HG02763 (cell line): ENCODE measurements at regions not wholly inside any gene's neighbourhood (a gene's known extent, or its start where the extent isn't known, plus 50 kb on each side); places are given as distances from the start of the nearest gene placed in this dataset.
"Not testable (repeated sequence)": the region's sequence is repeated elsewhere in the genome, so short reads cannot be mapped to it uniquely, and the experiment has no call there.

Source experiments
- ATAC-seq: cut with Tn5 transposase; IDR thresholded peaks from one replicate; pipeline ENCODE4 v1.9.1; 2021; ENCODE audit warnings: mild to moderate bottlenecking, moderate library complexity; ENCODE audit not compliant: unreplicated experiment

GRCh38 chr15:77897896-77898406 is 179.6 kb downstream of the TBC1D2B start:
- no peak for ATAC-seq

DNA sequence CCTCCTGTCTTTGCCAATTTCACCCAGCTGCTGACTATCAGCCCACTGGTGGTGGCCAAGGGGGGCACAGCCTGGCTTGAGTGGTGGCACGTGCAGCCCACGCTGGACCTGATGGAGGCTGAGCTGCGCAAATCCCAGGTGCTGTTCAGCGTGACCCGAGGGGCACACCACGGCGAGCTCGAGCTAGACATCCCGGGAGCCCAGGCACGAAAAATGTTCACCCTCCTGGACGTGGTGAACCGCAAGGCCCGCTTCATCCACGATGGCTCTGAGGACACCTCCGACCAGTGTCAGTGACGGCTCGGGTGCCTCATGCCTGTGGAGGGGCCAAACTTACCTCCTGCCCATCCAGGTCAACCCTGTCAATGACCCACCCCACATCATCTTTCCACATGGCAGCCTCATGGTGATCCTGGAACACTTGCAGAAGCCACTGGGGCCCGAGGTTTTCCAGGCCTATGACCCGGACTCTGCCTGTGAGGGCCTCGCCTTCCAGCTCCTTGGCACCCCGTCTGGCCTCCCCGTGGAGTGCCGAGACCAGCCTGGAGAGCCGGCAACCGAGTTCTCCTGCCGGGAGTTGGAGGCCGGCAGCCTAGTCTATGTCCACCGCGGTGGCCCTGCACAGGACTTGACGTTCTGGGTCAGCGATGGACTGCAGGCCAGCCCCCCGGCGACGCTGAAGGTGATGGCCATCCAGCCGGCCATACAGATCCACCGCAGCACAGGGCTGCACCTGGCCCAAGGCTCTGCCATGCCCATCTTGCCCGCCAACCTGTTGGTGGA is 180.2 kb downstream of the TBC1D2B start:
- not testable (repeated sequence) for ATAC-seq

DNA sequence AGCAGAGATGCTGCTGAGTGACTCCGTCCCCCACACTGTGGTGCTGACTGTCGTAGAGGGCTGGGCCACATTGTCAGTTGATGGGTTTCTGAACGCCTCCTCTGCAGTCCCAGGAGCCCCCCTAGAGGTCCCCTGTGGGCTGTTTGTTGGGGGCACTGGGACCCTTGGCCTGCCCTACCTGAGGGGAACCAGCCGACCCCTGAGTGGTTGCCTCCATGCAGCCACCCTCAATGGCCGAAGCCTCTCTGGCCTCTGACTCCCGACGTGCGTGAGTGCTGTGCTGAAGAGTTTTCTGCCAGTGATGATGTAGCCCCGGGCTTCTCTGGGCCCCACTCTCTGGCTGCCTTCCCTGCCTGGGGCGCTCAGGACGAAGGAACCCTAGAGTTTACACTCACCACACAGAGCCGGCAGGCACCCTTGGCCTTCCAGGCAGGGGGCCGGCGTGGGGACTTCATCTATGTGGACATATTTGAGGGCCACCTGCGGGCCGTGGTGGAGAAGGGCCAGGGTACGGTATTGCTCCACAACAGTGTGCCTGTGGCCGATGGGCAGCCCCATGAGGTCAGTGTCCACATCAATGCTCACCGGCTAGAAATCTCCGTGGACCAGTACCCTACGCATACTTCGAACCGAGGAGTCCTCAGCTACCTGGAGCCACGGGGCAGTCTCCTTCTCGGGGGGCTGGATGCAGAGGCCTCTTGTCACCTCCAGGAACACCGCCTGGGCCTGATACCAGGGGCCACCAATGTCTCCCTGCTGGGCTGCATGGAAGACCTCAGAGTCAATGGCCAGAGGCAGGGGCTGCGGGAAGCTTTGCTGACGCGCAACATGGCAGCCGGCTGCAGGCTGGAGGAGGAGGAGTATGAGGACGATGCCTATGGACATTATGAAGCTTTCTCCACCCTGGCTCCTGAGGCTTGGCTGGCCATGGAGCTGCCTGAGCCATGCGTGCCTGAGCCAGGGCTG is 181.1 kb downstream of the TBC1D2B start:
- not testable (repeated sequence) for ATAC-seq

GRCh38 chr15:77895742-77896141 is 181.8 kb downstream of the TBC1D2B start:
- ATAC-seq, result no peak

DNA sequence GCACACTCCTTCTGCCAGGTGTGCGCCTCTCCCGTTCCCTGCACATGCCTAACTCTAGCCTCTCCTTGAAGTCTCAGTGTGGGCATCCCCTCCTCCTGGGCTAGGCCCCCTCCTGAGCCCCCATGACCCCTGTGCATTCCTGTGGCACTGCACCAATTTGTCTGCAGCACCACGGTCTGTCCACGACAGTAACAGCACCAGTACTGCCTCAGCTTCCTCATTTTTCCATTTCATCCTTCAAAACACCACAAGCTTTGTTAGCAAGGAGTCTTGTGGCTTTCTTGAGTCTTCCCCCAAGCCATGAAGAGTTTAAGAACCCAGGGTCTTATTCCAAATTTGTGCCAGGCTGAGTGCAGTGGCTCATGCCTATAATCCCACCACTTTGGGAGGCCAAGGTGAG is 182.4 kb downstream of the TBC1D2B start:
- not testable (repeated sequence) for ATAC-seq

DNA sequence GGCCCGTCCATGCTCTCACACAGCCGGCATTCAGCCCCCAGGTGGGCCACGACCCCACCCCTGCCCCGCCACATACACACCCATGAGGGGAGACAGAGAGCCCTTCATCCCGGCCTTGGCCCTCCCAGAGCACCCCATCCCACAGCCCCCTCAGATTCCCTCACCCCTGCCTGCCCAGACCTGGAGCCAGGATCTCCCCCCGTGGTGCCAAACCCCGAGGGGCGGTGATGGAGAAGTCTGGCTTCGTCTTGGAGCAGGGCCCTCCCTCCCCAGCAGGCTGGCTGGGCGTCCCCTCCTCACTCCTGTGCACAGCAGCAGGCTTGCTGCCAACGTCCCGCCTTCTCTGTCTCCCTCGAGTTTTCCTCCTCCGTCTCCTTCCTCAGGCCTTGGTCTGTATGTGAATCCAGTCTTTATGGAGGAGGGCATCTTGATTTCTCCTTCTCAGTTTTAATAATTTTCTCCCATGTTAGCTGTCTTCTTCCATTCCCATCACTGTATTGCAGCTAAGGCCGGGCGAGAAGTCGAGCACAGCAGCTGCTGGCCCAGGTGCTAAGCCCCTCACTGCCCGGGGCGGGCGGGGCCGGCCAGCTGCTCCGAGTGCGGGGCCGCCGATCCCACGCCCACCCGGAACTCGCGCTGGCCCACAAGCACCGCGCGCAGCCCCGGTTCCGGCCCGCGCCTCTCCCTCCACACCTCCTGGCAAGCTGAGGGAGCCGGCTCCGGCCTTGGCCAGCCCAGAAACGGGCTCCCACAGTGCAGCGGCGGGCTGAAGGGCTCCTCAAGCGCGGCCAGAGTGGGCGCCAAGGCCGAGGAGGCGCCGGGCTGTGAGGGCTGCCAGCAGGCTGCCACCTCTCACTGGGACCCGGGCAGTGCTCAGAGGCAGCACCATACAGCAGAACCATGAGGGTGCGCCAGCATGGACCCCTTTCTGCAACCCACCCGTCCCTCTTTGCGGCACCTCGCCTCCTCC is 183.6 kb downstream of the TBC1D2B start:
- ATAC-seq, result not testable (repeated sequence)

DNA sequence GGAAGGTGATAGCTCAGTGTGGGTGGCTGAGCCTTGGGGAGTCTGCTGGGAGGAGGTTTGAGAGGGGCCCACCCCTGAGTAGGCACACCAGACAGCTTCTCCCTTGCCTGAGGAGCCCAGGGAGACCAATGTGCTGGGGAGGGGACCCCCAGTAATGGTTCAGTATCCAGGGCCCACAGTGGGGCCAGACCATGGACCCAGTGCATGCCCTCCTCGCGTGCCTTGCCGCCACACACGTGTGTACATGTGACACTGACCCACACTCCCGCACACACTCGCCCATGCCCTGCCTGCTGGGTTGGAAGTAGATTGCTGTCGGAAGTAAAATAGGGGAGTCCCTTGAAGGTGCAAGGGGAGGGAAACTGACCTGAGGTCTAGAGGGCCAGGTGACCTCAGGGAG is 184.3 kb downstream of the TBC1D2B start:
- not testable (repeated sequence) for ATAC-seq

- no peak for ATAC-seq
Observed at GRCh38 chr15:77892335-77892734, 185.2 kb downstream of the TBC1D2B start.

DNA sequence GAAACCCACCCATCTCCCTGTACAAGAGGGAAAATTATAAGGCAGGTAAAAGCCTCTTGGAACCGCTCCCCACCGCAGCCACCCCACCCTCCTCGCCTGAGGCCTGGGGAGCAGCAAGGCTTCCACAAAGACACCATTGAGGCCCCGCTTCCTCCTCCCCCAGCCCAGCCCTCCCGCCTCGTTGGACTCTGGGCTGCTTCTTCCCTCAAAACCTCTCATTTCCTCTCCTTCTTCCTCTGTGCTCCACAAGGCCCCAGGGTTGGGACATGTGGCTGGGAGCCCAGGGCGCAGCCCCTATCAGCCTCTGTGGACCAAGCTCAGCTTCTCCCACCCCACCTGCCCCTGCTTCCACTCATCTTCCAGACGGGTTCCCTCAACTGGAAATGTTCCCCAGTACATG is 185.6 kb downstream of the TBC1D2B start:
- ATAC-seq, result not testable (repeated sequence)

DNA sequence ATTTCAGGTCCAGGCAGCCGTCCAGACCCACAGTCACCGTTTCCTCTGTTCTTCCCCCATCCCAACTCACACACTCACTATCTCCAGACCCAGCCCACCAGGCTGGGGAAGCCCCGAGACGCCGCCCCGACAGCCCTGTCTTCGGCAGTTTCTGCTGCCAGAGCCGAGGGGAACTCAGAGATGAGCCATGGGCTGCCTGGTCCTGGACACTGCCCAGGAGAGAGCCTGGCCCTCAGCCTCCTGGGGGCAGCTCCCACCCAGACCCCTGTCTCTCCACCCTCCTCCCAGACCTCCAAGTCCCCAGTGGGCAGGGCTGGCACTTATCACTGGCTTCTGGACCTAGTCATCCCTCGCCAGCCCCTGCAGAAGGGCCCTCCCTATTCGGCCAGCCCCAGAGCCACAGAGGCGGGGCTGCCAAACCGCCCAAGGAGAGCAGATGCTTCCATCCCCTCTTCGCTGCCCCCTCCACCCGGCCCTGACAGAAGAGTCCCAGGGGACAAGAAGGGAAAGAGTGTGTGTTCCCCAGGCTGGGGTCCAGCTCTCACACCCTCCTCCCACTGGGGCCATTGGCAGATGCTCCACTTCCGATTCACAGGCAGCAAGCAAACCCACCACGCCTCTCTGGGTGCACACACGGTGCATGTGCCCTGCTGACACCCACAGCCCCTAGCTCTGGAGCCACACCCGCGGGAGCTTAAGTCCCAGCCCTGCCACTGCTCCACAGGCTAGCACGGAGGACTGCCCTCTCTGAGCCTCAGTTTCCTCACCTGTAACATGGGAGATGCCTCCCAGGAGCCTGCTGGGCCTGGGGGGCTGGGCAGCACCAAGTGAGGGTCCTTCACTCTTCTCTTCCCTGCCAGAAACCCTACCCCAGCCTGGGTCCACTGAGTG is 186.4 kb downstream of the TBC1D2B start:
- ATAC-seq, result peak; percentile 63

DNA sequence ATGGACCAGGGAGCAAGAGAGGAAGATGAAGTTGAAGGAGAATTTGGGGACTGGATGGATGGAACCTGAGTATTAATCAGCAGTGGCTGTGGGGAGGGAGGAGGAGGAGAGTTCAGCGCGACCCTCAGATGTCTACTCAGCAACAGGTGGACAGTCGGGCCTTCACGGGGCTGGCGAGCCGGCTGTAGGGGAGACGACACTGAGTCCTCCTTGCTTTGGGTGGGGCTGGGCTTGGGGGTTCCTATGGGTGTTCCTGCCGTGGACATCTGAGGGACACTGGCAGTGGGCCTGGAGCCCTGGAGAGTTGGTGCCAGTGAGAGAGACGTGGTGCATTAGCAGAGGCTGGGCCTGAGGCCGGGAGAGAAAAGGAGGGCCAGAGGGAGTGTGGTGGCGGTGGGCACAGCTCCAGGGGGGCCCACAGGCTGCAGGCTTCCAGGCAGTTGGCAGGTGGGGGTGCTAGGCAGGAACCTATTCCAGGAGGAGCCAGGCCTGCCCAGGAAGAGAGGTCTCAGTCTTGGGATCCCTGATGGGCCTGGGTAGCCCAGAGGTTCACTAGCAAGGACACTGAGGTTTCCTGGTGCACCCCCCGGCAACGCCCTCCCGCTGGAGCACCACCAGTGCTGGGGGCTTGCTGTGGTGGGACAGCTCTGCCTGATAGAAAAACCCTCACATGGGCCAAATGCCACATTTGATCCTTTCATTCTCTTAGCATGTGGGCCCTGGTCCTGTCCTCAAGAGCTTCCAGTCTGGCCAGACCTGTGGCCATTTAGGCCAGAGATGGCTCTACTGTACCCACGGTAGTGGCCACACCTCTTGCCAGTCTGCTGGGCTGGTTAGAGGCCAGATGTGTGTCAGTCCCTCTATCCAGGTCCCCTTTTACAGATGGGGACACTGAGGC is 187.4 kb downstream of the TBC1D2B start:
- ATAC-seq, result not testable (repeated sequence)

DNA sequence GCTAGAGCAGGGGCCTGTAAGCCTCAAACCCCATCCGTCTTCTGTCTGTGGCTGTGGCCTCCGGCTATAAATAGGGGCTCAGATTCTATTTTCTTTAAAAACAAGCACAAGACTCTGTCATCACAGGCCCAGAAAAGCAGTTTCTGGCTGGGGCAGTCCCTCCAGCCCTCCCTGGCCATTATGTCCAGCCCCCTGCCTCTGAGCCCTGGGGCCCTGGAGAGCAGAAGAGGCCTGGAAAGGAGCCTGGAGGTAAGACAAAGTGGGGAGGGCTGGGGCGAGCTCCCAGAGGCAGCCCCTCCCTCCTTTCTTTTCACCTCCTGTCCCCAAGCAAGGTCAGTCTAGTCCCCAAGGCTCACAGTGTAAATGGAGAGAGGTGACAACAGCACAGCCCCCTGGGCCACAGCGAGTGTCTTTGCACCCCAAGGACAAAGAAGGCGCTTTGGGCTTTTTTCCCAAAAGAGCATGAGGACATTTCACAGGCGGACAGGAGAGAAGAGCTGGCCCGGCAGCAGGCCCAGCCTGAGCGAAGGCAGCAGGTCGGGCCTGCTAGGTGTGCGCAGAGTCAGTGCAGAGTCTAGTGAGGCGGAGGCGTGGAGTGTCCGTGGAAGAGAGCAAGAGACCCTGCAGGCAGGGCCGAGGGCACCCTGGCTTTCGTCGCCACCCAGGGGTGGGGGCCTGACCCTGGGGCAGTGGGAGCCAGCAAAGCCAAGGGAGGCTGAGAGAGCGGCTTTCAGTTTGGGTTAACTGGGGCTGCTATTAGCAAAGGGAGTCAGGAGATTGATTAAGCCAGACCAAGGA is 188.3 kb downstream of the TBC1D2B start:
- no peak for ATAC-seq

DNA sequence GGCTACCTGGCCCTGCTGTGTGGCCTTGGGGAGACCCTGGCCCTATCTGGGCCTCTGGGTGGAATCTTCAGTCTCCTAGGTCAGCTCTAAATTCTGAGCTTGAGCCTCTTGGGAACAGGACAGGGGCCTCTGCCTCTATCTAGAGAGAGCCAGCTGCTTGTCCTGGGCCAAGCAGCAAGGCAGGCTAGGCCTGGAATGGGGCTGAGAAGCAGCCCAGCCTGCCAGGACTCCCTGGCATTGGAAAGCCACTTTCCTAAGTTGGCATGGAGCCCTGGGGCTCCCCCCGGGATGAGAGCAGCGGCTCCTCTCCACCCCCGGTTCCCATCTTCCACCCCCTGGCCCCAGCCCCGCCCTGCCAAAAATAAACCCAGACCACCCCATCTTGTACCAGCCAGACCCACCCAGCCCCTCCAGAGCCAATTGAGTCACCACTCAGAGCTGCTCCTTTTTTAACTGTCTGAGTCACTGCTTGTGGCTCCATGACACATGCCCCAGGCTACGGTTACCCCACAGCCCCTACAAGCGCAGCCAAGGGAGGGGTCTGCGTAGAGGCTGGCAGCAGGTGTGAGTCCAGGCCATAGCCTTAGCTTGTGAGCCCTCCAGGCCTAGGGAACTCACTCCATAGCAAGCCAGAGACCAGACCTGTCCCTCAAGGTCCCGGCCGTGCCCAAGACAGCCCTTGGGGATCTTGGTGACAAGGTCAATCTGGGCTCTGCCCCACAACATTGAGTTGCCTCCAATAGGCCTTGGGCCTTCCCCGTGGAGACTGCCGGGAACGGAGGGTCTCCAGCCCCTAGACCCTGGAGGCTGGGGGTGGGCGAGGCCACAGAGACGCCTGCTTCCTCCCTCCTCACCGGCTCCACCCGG is 189.7 kb downstream of the TBC1D2B start:
- not testable (repeated sequence) for ATAC-seq

DNA sequence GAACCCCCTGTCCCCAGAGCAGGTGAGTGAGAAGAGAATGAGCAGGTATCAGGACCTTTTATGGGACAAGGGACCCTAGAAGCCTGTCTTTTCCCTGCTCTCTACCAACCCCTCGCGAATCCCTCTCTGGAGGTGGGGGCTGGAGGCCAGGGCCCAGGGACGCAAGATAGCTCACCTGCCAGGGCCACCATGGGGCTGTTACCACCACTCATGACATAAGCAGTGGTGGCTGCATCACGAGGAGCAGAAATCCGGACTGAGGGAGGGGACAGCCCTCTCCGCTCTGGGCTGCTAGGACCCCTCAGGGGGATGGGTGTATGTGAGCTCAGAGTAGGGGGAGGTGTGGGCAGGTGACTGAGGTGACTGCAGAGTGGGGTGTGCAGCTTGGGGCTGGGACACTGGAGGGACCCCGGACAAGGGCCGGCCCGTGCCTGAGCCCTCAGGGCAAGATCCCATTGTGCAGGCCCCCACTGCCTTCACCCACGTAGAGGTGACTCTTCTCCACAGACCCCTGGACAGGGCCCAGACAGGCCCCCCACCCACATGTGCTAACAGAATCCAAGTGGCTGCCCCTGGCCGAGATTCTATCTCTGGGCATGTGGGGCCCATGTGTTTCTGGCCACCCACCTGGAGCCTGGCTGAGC is 190.6 kb downstream of the TBC1D2B start:
- no peak for ATAC-seq

- not testable (repeated sequence) for ATAC-seq
Observed at GRCh38 chr15:77885877-77886500, 191.5 kb downstream of the TBC1D2B start.

GRCh38 chr15:77883012-77883411 is 194.5 kb downstream of the TBC1D2B start:
- not testable (repeated sequence) for ATAC-seq
